AG04449 (cell line): ENCODE measurements at regions not wholly inside any gene's neighbourhood (a gene's known extent, or its start where the extent isn't known, plus 50 kb on each side); places are given as distances from the start of the nearest gene placed in this dataset.
"Not testable (repeated sequence)": the region's sequence is repeated elsewhere in the genome, so short reads cannot be mapped to it uniquely, and the experiment has no call there.

Experiments used
- CTCF ChIA-PET: fragments of 350-600 bp; formaldehyde crosslinking; extraction: SDS; loops from one replicate; lab custom pipeline; 2021; ENCODE audit warnings: antibody characterized with exemption; lab: Yijun Ruan, JAX
- POLR2A ChIA-PET: fragments of 400-600, 350-600 bp; formaldehyde crosslinking; extraction: SDS; loops from one replicate; lab custom pipeline; 2020; ENCODE audit warnings: antibody characterized with exemption, inconsistent platforms; lab: Yijun Ruan, JAX
- DNase-seq: peaks from one replicate; pipeline ENCODE4 v3.0.0-alpha.2; 2010; ENCODE audit warnings: low read depth, low spot score
- H3K4me3 ChIP-seq: 2 replicates; pipeline ENCODE4 v1.5.1; 2011; ENCODE audit warnings: low read depth, mild to moderate bottlenecking, control low read depth, low read length
- CTCF ChIP-seq: IDR thresholded peaks from one replicate; pipeline ENCODE4 v1.5.1; 2011; ENCODE audit warnings: mild to moderate bottlenecking, moderate library complexity, low read length, control low read depth, inconsistent platforms; ENCODE audit not compliant: insufficient read depth; ENCODE audit errors: missing control alignments

- no peak overlapping the region for H3K4me3 ChIP-seq
- no peak for DNase-seq
- no peak for TF ChIP-seq CTCF
- ChIA-PET POLR2A (no interaction called here), CTCF (no interaction called here)
Measured at GRCh38 chr2:147013696-147014392, 831.0 kb upstream of the ACVR2A start.

- ChIA-PET POLR2A (no interaction called here), CTCF (no interaction called here)
- no peak for DNase-seq
- TF ChIP-seq CTCF = no peak
- H3K4me3 ChIP-seq = no peak overlapping the region
Measured at GRCh38 chr2:147008481-147008880, 836.3 kb upstream of the ACVR2A start.

GRCh38 chr2:147006736-147007141 is 838.1 kb upstream of the ACVR2A start:
- ChIA-PET CTCF (no interaction called here), POLR2A (no interaction called here)

GRCh38 chr2:147003081-147003480 is 841.7 kb upstream of the ACVR2A start:
- TF ChIP-seq CTCF = no peak
- ChIA-PET POLR2A (no interaction called here), CTCF (no interaction called here)
- H3K4me3 ChIP-seq = no peak overlapping the region
- DNase-seq = no peak

More at GRCh38 chr2:147006736-147007141, 838.1 kb upstream of the ACVR2A start:
- DNase-seq = no peak
- no peak overlapping the region for H3K4me3 ChIP-seq
- no peak for TF ChIP-seq CTCF

GRCh38 chr2:147002256-147002655 is 842.6 kb upstream of the ACVR2A start:
- no peak overlapping the region for H3K4me3 ChIP-seq
- no peak for TF ChIP-seq CTCF
- ChIA-PET POLR2A (no interaction called here), CTCF (no interaction called here)
- DNase-seq = no peak

GRCh38 chr2:147001061-147001460 is 843.8 kb upstream of the ACVR2A start:
- no peak for DNase-seq
- ChIA-PET CTCF (interaction anchor here (0.7 kb wide), 1 partner anchor 19 kb away, joined by 3 read pairs; no protein-coding TSS in a partner anchor), POLR2A (no interaction called here)
- H3K4me3 ChIP-seq = no peak overlapping the region
- no peak for TF ChIP-seq CTCF

GRCh38 chr2:147000151-147000550 is 844.7 kb upstream of the ACVR2A start:
- H3K4me3 ChIP-seq, CTCF ChIA-PET, POLR2A ChIA-PET, DNase-seq: not testable (repeated sequence)
